ENCODE measurements at regions not wholly inside any gene's neighbourhood (a gene's known extent, or its start where the extent isn't known, plus 50 kb on each side); places are given as distances from the start of the nearest gene placed in this dataset.

DNA sequence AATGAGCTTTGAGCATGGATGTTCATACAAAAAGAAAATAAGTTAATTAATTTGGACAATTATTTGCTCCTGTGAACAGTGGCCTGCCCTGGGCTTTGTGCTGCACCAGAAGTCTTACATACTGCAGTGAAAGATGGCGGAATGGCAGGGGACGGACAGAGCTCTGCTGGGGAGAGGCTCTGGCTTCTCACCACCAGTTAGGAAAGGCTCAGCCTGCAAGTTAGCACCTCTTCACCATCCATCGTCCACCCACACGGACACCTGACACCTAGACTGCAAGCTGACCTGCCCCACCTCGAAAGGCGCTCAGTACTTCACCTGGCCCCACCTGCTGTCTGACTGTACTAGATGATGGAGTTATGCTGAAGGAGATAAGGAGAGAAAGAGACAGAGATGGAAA, 203.9 kb upstream of the IRS2 start:
- H3K27me3 ChIP-seq, result no peaks in the 10 kb centered on the region
- 79 to 80% methylated on average over 6 of the region's 6 CpGs for WGBS, 2 donors
- ATAC-seq (no peak), FAIRE-seq (no peak), DNase-seq (no peak)
- no peaks in the 10 kb centered on the region for H3K36me3 ChIP-seq
- no peaks in the 10 kb centered on the region for H3K4me1 ChIP-seq
- intact Hi-C loops (cut with DNase I), result no loop called here
- H3K9me3 ChIP-seq, result no peaks in the 10 kb centered on the region
- no peak overlapping the region for H3K27ac ChIP-seq
- H3K4me3 ChIP-seq, result no peak overlapping the region
- TF ChIP-seq, protein P1, sequence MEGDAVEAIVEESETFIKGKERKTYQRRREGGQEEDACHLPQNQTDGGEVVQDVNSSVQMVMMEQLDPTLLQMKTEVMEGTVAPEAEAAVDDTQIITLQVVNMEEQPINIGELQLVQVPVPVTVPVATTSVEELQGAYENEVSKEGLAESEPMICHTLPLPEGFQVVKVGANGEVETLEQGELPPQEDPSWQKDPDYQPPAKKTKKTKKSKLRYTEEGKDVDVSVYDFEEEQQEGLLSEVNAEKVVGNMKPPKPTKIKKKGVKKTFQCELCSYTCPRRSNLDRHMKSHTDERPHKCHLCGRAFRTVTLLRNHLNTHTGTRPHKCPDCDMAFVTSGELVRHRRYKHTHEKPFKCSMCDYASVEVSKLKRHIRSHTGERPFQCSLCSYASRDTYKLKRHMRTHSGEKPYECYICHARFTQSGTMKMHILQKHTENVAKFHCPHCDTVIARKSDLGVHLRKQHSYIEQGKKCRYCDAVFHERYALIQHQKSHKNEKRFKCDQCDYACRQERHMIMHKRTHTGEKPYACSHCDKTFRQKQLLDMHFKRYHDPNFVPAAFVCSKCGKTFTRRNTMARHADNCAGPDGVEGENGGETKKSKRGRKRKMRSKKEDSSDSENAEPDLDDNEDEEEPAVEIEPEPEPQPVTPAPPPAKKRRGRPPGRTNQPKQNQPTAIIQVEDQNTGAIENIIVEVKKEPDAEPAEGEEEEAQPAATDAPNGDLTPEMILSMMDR (IDR thresholded peaks at IDR 0.05), result no peak

- TF ChIP-seq, protein P1 (IDR thresholded peaks at IDR 0.05), result no peak
- Histone ChIP-seq H3K27ac (no peak overlapping the region), H3K9me3 (no peaks in the 10 kb centered on the region), H3K4me1 (no peaks in the 10 kb centered on the region), H3K27me3 (no peaks in the 10 kb centered on the region), H3K36me3 (no peaks in the 10 kb centered on the region), H3K4me3 (no peak overlapping the region)
- intact Hi-C loops (cut with DNase I), result no loop called here
- 82 to 91% methylated on average over 3 of the region's 3 CpGs for WGBS, 2 donors
- ATAC-seq (no peak), FAIRE-seq (no peak), DNase-seq (no peak)
Observed at GRCh38 chr13:109989686-109990085, 203.3 kb upstream of the IRS2 start.

DNA sequence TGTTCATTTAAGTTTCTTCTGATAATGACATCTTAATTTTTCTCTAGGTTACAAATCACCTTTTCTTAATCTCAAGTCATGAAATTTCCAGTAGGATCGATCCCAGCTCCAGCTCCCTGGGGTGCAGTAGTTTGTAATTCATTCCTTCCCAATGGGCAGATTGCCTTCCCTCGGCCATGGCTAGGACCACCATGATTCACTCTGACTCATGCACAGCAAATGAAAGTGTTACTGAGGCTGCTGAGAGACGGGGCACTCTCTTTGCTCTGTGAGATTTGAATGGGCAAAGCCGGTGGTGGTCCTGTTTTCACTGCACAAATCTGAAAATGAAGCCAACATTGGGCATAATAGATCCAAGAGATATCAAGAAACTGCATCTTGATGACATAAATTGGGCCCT, 202.8 kb upstream of the IRS2 start:
- 69 to 76% methylated on average over 4 of the region's 4 CpGs for WGBS, 2 donors
- TF ChIP-seq, protein P1 (IDR thresholded peaks at IDR 0.05), result no peak
- DNase-seq (no peak), ATAC-seq (no peak), FAIRE-seq (no peak)
- no peaks in the 10 kb centered on the region for H3K27me3 ChIP-seq
- H3K36me3 ChIP-seq, result no peaks in the 10 kb centered on the region
- no peaks in the 10 kb centered on the region for H3K9me3 ChIP-seq
- no peak overlapping the region for H3K27ac ChIP-seq
- H3K4me3 ChIP-seq, result no peak overlapping the region
- no peaks in the 10 kb centered on the region for H3K4me1 ChIP-seq
- intact Hi-C loops (cut with DNase I), result no loop called here

DNA sequence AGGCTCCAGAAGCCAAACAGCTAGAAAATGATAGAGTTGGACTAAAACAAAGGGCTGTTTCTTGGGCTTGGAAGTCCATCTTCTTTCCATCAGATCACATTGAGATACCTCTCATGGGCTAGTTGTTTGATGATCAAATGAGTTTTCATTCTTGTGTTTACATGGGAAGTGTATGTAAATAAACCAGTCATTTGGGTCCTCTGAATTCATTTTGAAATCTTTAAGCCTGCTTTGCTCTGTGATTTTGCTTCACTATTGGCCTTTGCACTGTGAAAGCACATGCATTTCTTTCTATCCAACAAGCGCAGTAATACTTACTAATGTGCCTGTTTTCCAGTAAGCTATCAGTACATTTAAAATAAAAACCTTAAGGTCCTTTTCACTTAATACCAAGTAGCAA, 200.5 kb upstream of the IRS2 start:
- Histone ChIP-seq H3K4me1 (no peaks in the 10 kb centered on the region), H3K27me3 (no peaks in the 10 kb centered on the region), H3K27ac (no peak overlapping the region), H3K36me3 (no peaks in the 10 kb centered on the region), H3K9me3 (no peaks in the 10 kb centered on the region), H3K4me3 (no peak overlapping the region)
- FAIRE-seq (no peak), ATAC-seq (no peak), DNase-seq (no peak)
- TF ChIP-seq, protein P1 (IDR thresholded peaks at IDR 0.05), result no peak
- 94 to 100% methylated on average over 1 of the region's 1 CpG for WGBS, 2 donors
- intact Hi-C loops (cut with DNase I), result no loop called here

GRCh38 chr13:109985871-109986450, 199.6 kb upstream of the IRS2 start:
- H3K36me3 ChIP-seq, result no peaks in the 10 kb centered on the region
- H3K27me3 ChIP-seq, result no peaks in the 10 kb centered on the region
- ATAC-seq (no peak), DNase-seq (no peak), FAIRE-seq (no peak)
- TF ChIP-seq, protein P1 (IDR thresholded peaks at IDR 0.05), result no peak
- H3K9me3 ChIP-seq, result no peaks in the 10 kb centered on the region
- H3K4me3 ChIP-seq, result no peak overlapping the region
- intact Hi-C loops (cut with DNase I), result no loop called here
- no peak overlapping the region for H3K27ac ChIP-seq
- 73 to 74% methylated on average over 6 of the region's 6 CpGs for WGBS, 2 donors
- H3K4me1 ChIP-seq, result no peaks in the 10 kb centered on the region

Measured in pancreas (tissue), 10 donors.